Peyer's patch (tissue), 4 donors: ENCODE measurements at regions not wholly inside any gene's neighbourhood (a gene's known extent, or its start where the extent isn't known, plus 50 kb on each side); places are given as distances from the start of the nearest gene placed in this dataset.

Source experiments
- DNase-seq, 3 donors: peaks; one replicate each; pipeline ENCODE4 v3.0.0-alpha.2; 2017 to 2019
- H3K27ac ChIP-seq, 4 donors: fragments of 200-600 bp; sonication (generic); one replicate each; pipeline ENCODE4 v1.5.1; 2016 to 2019
- H3K27me3 ChIP-seq, 2 donors: fragments of 200-600 bp; sonication (generic); one replicate each; pipeline ENCODE4 v1.5.1; 2019
- H3K36me3 ChIP-seq, 3 donors: fragments of 200-600 bp; sonication (generic); one replicate each; pipeline ENCODE4 v1.5.1; 2016 to 2019
- H3K4me1 ChIP-seq, 4 donors: fragments of 200-600 bp; sonication (generic); one replicate each; pipeline ENCODE4 v1.5.1; 2016 to 2019
- H3K4me3 ChIP-seq, 4 donors: fragments of 200-600 bp; sonication (generic); 1 replicate in 3 of 4; 2 replicates in 1 of 4; pipeline ENCODE4 v1.5.1; 2016 to 2019; ENCODE audit warnings: mild to moderate bottlenecking in 1 of 4
- H3K9me3 ChIP-seq, 4 donors: fragments of 200-600 bp; sonication (generic); one replicate each; pipeline ENCODE4 v1.5.1; 2016 to 2019; ENCODE audit warnings: mild to moderate bottlenecking in 1 of 4
- POLR2A ChIP-seq, 2 donors: fragments of 450-650 bp; IDR thresholded peaks; one replicate each; pipeline ENCODE4 v1.5.1; 2017; ENCODE audit warnings: antibody characterized with exemption in 2 of 2, mild to moderate bottlenecking in 2 of 2, moderate library complexity in 2 of 2
- TF ChIP-seq, protein P1 (sequence below), 6 experiments: fragments of 450-650 bp in 4 of 6; fragments of 200-600 bp in 2 of 6; sonication (generic) in 1 of 6; IDR thresholded peaks; one replicate each; pipeline ENCODE4 v1.5.1; 2017 to 2019; ENCODE audit warnings: antibody characterized with exemption in 6 of 6, mild to moderate bottlenecking in 3 of 6, moderate library complexity in 1 of 6

- H3K4me3 ChIP-seq, result no peak overlapping the region
Observed at GRCh38 chr3:166499636-166500035, 662.4 kb upstream of the BCHE start.

DNA sequence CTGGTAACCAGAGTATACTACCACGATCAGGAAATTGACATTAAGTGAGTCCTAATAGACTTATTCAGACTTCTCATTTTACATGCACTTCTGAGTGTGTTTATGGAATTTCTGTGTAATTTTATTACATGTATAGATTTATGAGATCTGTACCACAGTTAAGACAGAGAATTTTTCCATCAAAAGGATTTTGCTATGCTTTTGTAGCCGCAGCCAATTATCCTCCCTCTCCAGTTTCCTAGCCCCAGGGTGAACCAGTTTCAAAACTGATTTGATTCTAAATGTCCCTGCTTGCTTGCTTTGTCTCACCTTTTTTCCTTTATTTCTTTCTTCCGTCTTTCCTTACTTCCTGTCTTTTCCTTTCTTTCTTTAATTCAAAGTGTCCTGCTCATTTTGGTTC, 661.2 kb upstream of the BCHE start:
- no peak for DNase-seq
- TF ChIP-seq, protein P1, sequence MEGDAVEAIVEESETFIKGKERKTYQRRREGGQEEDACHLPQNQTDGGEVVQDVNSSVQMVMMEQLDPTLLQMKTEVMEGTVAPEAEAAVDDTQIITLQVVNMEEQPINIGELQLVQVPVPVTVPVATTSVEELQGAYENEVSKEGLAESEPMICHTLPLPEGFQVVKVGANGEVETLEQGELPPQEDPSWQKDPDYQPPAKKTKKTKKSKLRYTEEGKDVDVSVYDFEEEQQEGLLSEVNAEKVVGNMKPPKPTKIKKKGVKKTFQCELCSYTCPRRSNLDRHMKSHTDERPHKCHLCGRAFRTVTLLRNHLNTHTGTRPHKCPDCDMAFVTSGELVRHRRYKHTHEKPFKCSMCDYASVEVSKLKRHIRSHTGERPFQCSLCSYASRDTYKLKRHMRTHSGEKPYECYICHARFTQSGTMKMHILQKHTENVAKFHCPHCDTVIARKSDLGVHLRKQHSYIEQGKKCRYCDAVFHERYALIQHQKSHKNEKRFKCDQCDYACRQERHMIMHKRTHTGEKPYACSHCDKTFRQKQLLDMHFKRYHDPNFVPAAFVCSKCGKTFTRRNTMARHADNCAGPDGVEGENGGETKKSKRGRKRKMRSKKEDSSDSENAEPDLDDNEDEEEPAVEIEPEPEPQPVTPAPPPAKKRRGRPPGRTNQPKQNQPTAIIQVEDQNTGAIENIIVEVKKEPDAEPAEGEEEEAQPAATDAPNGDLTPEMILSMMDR (IDR thresholded peaks at IDR 0.05), result no peak
- no peak for TF ChIP-seq POLR2A (IDR thresholded peaks at IDR 0.05)
- H3K36me3 ChIP-seq, result no peaks in the 10 kb centered on the region
- no peaks in the 10 kb centered on the region for H3K27me3 ChIP-seq
- H3K9me3 ChIP-seq, result no peaks in the 10 kb centered on the region
- no peak overlapping the region for H3K27ac ChIP-seq
- H3K4me1 ChIP-seq, result no peaks in the 10 kb centered on the region
- no peak overlapping the region for H3K4me3 ChIP-seq

More at GRCh38 chr3:166499636-166500035, 662.4 kb upstream of the BCHE start:
- H3K4me1 ChIP-seq, result no peaks in the 10 kb centered on the region
- no peak for DNase-seq
- H3K36me3 ChIP-seq, result no peaks in the 10 kb centered on the region
- no peak overlapping the region for H3K27ac ChIP-seq
- no peaks in the 10 kb centered on the region for H3K27me3 ChIP-seq
- H3K9me3 ChIP-seq, result no peaks in the 10 kb centered on the region
- TF ChIP-seq, protein P1 (IDR thresholded peaks at IDR 0.05), result no peak
- no peak for TF ChIP-seq POLR2A (IDR thresholded peaks at IDR 0.05)

- H3K4me1 ChIP-seq, result no peaks in the 10 kb centered on the region
- H3K9me3 ChIP-seq, result no peaks in the 10 kb centered on the region
- H3K27ac ChIP-seq, result no peak overlapping the region
- H3K36me3 ChIP-seq, result no peaks in the 10 kb centered on the region
- no peak for TF ChIP-seq POLR2A (IDR thresholded peaks at IDR 0.05)
- TF ChIP-seq, protein P1 (IDR thresholded peaks at IDR 0.05), result no peak
- no peaks in the 10 kb centered on the region for H3K27me3 ChIP-seq
- no peak overlapping the region for H3K4me3 ChIP-seq
- DNase-seq, result no peak
Observed at GRCh38 chr3:166489826-166490225, 652.6 kb upstream of the BCHE start.

DNA sequence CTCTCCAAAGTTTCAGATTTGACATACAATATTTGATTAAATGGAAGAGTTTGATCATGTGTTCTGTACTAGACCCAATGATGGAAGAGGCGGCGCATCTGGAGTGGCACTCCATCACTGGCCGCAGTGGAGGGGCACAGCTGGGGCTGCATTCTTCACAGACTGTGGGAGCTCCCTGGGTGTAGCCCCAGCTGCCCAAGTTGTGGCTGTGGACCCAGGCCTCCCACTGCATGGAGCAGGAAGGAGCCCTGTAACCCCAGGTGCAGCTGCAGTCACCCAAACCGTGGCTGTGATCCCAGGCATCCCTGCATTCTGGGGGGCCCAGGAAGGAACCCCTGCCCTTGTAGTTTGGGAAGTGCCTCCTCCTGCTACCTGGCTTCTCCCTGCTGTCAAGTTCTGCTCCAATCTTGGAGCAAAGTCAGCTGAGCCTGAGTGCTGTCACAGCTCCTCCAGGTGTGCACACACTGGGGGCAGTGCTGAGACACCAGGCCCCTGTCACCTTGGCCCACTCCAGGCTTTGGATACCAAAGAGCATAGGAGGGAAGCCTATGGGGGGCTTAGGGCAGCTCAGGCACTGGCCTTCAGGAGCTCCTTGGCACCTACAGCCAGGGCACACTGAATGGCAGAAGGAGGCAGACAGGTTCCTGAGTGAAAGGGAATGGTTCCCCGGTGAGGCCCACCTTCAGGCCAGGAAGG, 651.9 kb upstream of the BCHE start:
- Histone ChIP-seq H3K9me3 (no peaks in the 10 kb centered on the region), H3K4me3 (no peak overlapping the region), H3K27ac (no peak overlapping the region), H3K27me3 (no peaks in the 10 kb centered on the region), H3K36me3 (no peaks in the 10 kb centered on the region), H3K4me1 (no peaks in the 10 kb centered on the region)
- no peak for DNase-seq
- TF ChIP-seq, protein P1 (IDR thresholded peaks at IDR 0.05), result no peak
- TF ChIP-seq POLR2A (IDR thresholded peaks at IDR 0.05), result no peak

- no peak for TF ChIP-seq POLR2A (IDR thresholded peaks at IDR 0.05)
- TF ChIP-seq, protein P1 (IDR thresholded peaks at IDR 0.05), result no peak
- no peaks in the 10 kb centered on the region for H3K9me3 ChIP-seq
- DNase-seq, result no peak
- H3K27ac ChIP-seq, result no peak overlapping the region
- H3K36me3 ChIP-seq, result no peaks in the 10 kb centered on the region
- no peaks in the 10 kb centered on the region for H3K4me1 ChIP-seq
- H3K4me3 ChIP-seq, result no peak overlapping the region
- no peaks in the 10 kb centered on the region for H3K27me3 ChIP-seq
Observed at GRCh38 chr3:166484470-166484869, 647.2 kb upstream of the BCHE start.
